NCI-H1105 (cell line): ENCODE measurements at regions not wholly inside any gene's neighbourhood (a gene's known extent, or its start where the extent isn't known, plus 50 kb on each side); places are given as distances from the start of the nearest gene placed in this dataset.

ENCODE experiments used
- DNase-seq: peaks from one replicate; lab custom pipeline; 2025; lab: John Stamatoyannopoulos, UW

GRCh38 chr3:13954741-13955483, 75.0 kb upstream of the WNT7A start:
- DNase-seq = peak; percentile 10

GRCh38 chr3:13954266-13954665, 74.4 kb upstream of the WNT7A start:
- no peak for DNase-seq

GRCh38 chr3:13951184-13951583, 71.3 kb upstream of the WNT7A start:
- no peak for DNase-seq

GRCh38 chr3:13950042-13950441, 70.2 kb upstream of the WNT7A start:
- DNase-seq = peak; percentile 73

GRCh38 chr3:13947912-13948311, 68.0 kb upstream of the WNT7A start:
- no peak for DNase-seq

GRCh38 chr3:13939206-13939605, 59.3 kb upstream of the WNT7A start:
- DNase-seq = no peak

GRCh38 chr3:13937131-13937530, 57.3 kb upstream of the WNT7A start:
- no peak for DNase-seq

- no peak for DNase-seq
Measured at GRCh38 chr3:13935494-13936094, 55.7 kb upstream of the WNT7A start.

GRCh38 chr3:13934813-13935212, 54.9 kb upstream of the WNT7A start:
- no peak for DNase-seq

- no peak for DNase-seq
Measured at GRCh38 chr3:13934315-13934714, 54.4 kb upstream of the WNT7A start.

GRCh38 chr3:13932578-13933295, 52.9 kb upstream of the WNT7A start:
- DNase-seq = no peak

- DNase-seq = no peak
Measured at GRCh38 chr3:13931172-13931571, 51.3 kb upstream of the WNT7A start.
